Activated CD8-positive, alpha-beta memory T cell treated with anti-CD3 and anti-CD28 coated beads, Interleukin-2, amount 50 U/mL, for 1 hour (primary cell): ENCODE measurements at regions not wholly inside any gene's neighbourhood (a gene's known extent, or its start where the extent isn't known, plus 50 kb on each side); places are given as distances from the start of the nearest gene placed in this dataset.

Experiments used
- DNase-seq: peaks from one replicate; pipeline ENCODE4 v3.0.0-alpha.2; 2020; ENCODE audit errors: extremely low read depth

- no peak for DNase-seq
Observed at GRCh38 chr11:32204751-32205150, 113.9 kb downstream of the RCN1 start.

DNA sequence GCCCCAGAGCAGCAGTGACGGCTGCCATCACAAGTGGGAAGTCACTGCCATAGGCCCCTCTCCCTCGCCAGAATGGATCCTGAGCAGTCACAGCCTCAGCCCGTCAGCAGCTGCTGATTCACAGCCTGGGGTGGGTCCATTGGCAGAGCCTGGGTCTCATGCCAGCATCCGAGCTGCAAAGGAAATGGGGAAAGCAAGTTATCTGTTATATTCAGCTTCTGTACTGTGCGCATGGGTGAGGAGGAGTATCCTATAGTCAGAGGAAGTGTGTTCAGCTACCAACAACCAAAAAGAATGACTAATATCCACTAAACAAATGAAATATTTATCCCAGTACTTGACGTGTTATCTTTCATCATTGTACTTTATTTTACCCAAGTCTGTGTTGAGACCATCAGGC lies 119.7 kb downstream of the RCN1 start:
- DNase-seq: no peak

DNA sequence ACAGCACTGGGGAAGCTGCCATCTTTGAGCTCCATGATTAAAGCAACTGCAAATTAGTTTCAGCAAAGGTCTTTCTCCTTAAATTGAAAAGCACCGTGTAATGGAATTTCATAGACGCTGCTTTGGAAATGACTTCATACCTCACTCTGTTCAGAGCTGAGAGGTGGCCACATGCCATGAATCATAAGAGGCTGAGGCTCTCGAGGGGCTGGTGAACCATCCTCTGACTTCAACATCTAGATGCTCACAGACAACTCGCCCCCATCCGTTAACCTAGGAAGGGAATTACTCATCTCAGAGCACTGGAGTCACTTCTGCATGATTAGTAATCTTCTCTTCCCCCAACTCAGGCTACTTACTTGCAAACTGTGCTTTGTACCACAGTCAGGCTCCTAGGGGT lies 122.3 kb downstream of the RCN1 start:
- no peak for DNase-seq

DNA sequence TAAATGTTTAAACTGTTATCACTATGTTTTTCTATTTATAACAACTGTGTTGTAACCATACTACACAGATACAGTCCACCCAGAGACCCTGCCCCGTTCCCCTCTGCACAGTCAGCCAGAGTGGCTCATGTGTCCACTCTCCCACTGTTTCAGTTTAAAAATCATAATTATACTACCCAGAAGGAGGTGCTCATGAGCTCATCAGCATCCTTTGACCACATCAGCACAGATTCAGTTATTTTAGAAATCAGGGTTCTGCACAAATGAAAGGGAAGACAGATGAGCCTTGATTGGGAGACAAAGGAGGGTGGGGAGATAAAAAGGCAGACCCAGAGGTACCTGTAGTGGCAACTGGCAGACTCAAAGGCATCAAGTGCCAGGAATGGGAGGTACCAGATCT lies 124.3 kb downstream of the RCN1 start:
- DNase-seq: no peak

GRCh38 chr11:32216749-32217148 lies 125.9 kb downstream of the RCN1 start:
- no peak for DNase-seq

GRCh38 chr11:32219320-32219719 lies 128.4 kb downstream of the RCN1 start:
- no peak for DNase-seq

GRCh38 chr11:32221476-32222032 lies 130.7 kb downstream of the RCN1 start:
- DNase-seq: no peak

DNA sequence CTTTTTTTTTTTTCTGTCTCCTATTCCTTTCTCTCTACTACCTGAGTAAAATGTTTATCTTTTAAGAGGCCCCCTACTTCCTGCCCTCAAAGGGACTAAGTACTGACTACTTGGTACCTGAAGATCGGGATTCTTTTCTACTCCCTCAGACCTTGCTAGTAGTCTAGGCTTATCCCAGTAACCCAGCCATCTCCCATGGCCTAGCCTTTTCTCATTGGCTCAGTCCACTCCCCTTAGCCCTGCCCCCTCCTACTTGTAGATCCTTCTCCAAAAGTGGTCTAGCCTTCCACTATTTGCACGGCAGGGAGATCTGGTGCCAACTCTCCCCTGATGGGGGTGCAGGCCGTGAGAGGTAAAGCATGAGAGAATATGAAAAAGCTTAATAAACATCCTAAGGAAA lies 133.7 kb downstream of the RCN1 start:
- DNase-seq: no peak

- no peak for DNase-seq
Observed at GRCh38 chr11:32225571-32226285, 134.9 kb downstream of the RCN1 start.

- DNase-seq: no peak
Observed at GRCh38 chr11:32226480-32226879, 135.6 kb downstream of the RCN1 start.

- no peak for DNase-seq
Observed at GRCh38 chr11:32229576-32230240, 138.8 kb downstream of the RCN1 start.

DNA sequence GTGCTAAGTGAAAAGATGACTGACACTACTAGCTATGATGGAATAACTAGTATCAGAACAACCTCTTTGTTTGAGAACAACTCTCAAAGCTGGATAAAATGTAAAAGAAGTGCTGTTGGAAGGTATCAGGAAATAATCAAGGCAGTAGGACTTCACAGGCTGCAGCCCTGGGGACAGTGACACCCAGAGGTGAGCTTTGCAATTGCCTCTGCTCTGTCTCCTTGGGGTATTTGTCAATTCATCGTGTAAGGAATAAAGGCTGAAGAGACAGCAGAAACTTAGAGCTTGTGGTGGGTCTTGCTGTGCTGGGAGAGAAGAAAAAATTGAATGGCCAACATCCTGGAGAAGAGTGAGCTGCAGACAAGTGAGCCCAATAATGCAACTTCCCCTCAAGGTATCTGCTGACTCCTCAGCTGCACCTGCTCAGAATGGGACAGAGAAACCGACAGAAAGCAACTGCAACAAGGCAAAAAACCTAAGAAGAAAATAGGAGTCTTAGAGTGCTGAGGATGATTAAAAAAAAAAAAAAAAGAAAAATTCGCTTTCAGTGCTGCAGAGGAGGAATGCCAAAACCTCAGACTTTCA lies 141.1 kb downstream of the RCN1 start:
- DNase-seq: no peak

- no peak for DNase-seq
Observed at GRCh38 chr11:32232516-32232915, 141.6 kb downstream of the RCN1 start.

DNA sequence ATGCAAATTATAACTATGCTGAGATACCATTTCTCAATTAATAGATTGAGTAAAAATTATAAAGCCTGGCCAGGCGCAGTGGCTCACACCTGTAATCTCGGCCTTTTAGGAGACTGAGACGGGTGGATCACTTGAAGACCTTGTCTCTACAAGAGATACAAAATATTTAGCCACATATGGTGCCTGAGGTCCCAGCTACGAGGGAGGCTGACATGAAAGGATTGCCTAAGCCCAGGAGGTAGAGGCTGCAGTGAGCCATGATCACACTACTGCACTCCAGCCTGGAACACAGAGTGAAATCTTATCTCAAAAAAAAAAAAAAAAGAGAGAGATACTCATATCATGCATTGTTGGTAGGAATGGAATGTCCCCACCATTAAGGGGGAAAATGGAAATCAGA lies 142.4 kb downstream of the RCN1 start:
- DNase-seq: no peak

- DNase-seq: no peak
Observed at GRCh38 chr11:32233928-32234327, 143.1 kb downstream of the RCN1 start.

DNA sequence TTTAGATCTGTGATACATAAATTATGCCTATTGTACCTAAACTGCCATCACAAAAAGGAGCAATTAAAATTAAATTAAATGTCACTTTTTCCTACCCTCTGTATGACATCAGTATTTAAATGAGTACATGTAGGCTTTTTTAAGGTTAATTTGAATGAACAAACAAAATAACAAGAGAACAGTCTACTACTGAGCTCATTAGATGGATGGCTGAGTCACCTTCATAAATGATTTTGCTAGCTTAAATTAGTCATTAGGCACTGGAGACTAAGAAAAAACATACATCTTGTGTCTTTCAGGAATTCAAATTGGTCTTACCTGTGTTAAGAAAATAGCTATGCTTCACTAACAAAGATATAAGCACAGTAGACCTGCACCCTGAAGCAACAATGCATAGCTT lies 153.6 kb downstream of the RCN1 start:
- no peak for DNase-seq

DNA sequence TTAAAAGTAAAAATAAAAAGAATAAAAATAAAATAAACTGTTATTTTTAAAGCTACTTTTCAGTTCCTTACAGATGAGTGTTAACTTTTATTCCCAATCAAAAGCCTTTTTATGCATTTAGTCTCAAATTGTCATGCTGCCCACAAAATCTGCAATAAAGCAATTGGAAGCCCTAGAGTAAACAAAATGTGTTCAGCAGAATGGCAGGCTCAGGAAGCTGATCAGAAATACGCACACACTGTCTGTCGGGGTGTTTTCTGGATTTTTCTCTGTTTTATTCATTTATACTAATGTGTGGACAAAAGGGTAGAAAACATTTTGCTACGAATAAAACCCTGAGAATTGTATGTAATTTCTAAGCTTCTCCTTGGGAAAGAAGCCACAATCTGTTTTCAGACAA lies 162.8 kb downstream of the RCN1 start:
- no peak for DNase-seq

GRCh38 chr11:32255841-32256240 lies 165.0 kb downstream of the RCN1 start:
- DNase-seq: no peak

DNA sequence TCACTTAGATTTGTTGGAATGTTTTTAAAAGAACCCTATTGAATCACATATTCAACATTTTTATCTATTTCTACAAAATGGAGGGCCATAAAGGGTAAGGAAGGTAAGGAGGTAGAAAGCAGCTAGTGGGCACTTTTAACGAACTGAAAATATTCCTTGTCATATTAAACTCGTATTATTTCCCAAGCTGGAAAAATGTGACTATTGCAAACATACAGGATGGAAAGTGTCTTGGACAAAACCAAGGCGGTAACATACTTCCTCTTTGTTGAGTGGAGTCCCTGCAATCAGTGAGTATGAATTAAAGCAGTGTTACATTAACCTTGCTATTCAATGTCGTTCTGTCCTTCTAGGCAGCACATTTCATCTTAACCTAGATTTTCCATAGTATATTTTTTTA lies 165.6 kb downstream of the RCN1 start:
- no peak for DNase-seq

- DNase-seq: no peak
Observed at GRCh38 chr11:32259641-32260081, 168.8 kb downstream of the RCN1 start.

- no peak for DNase-seq
Observed at GRCh38 chr11:32262367-32262766, 171.5 kb downstream of the RCN1 start.

GRCh38 chr11:32265911-32266310 lies 169.4 kb downstream of the WT1 start:
- DNase-seq: no peak

DNA sequence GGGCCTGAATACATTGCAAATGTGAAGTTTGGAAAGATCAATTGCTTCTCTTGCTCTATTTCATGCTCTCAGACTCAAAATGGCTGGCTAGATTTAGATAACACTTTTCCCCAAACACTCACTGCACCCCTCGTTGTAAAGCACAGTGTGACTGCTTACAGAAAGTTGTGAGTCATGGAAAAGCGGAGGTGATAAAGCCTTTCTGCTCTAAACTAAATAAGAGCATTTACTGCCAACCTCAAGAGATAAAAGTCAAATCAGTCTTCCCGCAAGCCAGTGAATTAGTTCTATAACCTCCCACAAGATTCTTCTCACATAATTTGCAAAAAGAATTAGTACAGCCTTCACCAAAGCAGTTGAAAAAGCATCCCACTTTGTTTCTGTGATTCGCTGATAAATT lies 168.7 kb downstream of the WT1 start:
- DNase-seq: no peak
